ENCODE measurements at regions not wholly inside any gene's neighbourhood (a gene's known extent, or its start where the extent isn't known, plus 50 kb on each side); places are given as distances from the start of the nearest gene placed in this dataset.

GRCh38 chr10:85459906-85460305, 906.7 kb downstream of the GRID1 start:
- Histone ChIP-seq H4K91ac (ENCODE audit: insufficient read length, low read depth, low read length) (no peak overlapping the region), H3K56ac (ENCODE audit: insufficient read length, low read depth, low read length) (no peak overlapping the region), H2AK5ac (ENCODE audit: insufficient read length, low read length) (no peak overlapping the region), H4K5ac (ENCODE audit: insufficient read length, low read depth, low read length) (no peak overlapping the region), H4K20me1 (ENCODE audit: control insufficient read depth, insufficient read depth, insufficient read length) (no peaks in the 10 kb centered on the region), H3K9me3 (ENCODE audit: control insufficient read depth, low read depth, low read length) (no peaks in the 10 kb centered on the region), H3T11ph (ENCODE audit: low read length) (no peak overlapping the region), H3K4me1 (ENCODE audit: insufficient read depth, low read length) (no peaks in the 10 kb centered on the region), H3K9ac (ENCODE audit: extremely low read depth, insufficient read length, low read length) (no peak overlapping the region), H2AFZ (ENCODE audit: low read length) (no peak overlapping the region), H3K18ac (ENCODE audit: insufficient read length, low read depth, low read length) (no peak overlapping the region), H4K8ac (replicated peaks; ENCODE audit: insufficient read length, low read depth, low read length) (no peak overlapping the region), H3K23ac (ENCODE audit: insufficient read length, low read depth, low read length) (no peak overlapping the region), H3K14ac (ENCODE audit: insufficient read depth, low read length) (no peak overlapping the region), H3K27ac (ENCODE audit: insufficient read length, low read depth, low read length) (no peak overlapping the region), H3K4ac (ENCODE audit: low read depth, low read length) (no peak overlapping the region), H2BK20ac (ENCODE audit: low read depth, low read length, poor library complexity, severe bottlenecking) (no peak overlapping the region), H2BK15ac (ENCODE audit: low read depth, low read length) (no peak overlapping the region), H3K4me2 (ENCODE audit: insufficient read depth, insufficient read length, low read length) (no peak overlapping the region), H3K79me2 (ENCODE audit: insufficient read depth, low read length) (no peaks in the 10 kb centered on the region), H2BK120ac (ENCODE audit: low read depth, low read length, poor library complexity, severe bottlenecking) (no peak overlapping the region), H3K79me1 (ENCODE audit: insufficient read depth, low read depth, low read length, poor library complexity, severe bottlenecking) (no peaks in the 10 kb centered on the region), H2BK5ac (ENCODE audit: insufficient read length, low read length) (no peak overlapping the region), H2BK12ac (ENCODE audit: insufficient read length, low read depth, low read length) (no peak overlapping the region), H3K27me3 (ENCODE audit: insufficient read depth, low read length) (no peaks in the 10 kb centered on the region), H3K23me2 (ENCODE audit: insufficient read length, low read depth, low read length, poor library complexity, severe bottlenecking) (no peaks in the 10 kb centered on the region)
- Mint-ChIP-seq H3K36me3 (ENCODE audit: insufficient read depth in 1 of 3, low read depth in 3 of 3) (no peaks in the 10 kb centered on the region), H3K9me3 (no peaks in the 10 kb centered on the region), H3K4me3 (no peak overlapping the region), H3K4me1 (no peaks in the 10 kb centered on the region; a peak in 1 of 4 replicates), H3K27me3 (ENCODE audit: low read depth) (no peaks in the 10 kb centered on the region; the same call in 1 of the 2 replicates), H3K27ac (no peak overlapping the region)
- no peak for TF ChIP-seq CTCF (conservative IDR thresholded peaks at IDR 0.05)
- WGBS (ENCODE audit: extremely low coverage, insufficient read length, low lambda C conversion rate) = no CpG with 5 or more reads among the region's 10 CpGs
- DNase-seq = no peak

All from H9 (cell line).